ENCODE measurements at regions not wholly inside any gene's neighbourhood (a gene's known extent, or its start where the extent isn't known, plus 50 kb on each side); places are given as distances from the start of the nearest gene placed in this dataset.

GRCh38 chr4:89665662-89666061 is 171.3 kb downstream of the SNCA start:
- DNase-seq: no peak

GRCh38 chr4:89664521-89664920 is 172.4 kb downstream of the SNCA start:
- no peak for DNase-seq

- DNase-seq: no peak
These were observed 175.6 kb downstream of the SNCA start for GRCh38 chr4:89661173-89661899.

- no peak for DNase-seq
These were observed 176.4 kb downstream of the SNCA start for GRCh38 chr4:89660444-89661172.

GRCh38 chr4:89658701-89659024 is 178.3 kb downstream of the SNCA start:
- no peak for DNase-seq

- DNase-seq: peak in 1 of 2 donors; percentile 6
These were observed 178.8 kb downstream of the SNCA start for GRCh38 chr4:89657931-89658700.

- no peak for DNase-seq
These were observed 183.9 kb downstream of the SNCA start for GRCh38 chr4:89653012-89653411.

- DNase-seq: no peak
These were observed 191.5 kb downstream of the SNCA start for GRCh38 chr4:89645482-89645881.

- no peak for DNase-seq
These were observed 195.6 kb downstream of the SNCA start for GRCh38 chr4:89641367-89641687.

GRCh38 chr4:89640620-89641366 is 196.2 kb downstream of the SNCA start:
- no peak for DNase-seq

GRCh38 chr4:89639395-89639794 is 197.6 kb downstream of the SNCA start:
- no peak for DNase-seq

- no peak for DNase-seq
These were observed 211.2 kb downstream of the SNCA start for GRCh38 chr4:89625599-89626293.

GRCh38 chr4:89619206-89619962 is 217.6 kb downstream of the SNCA start:
- DNase-seq: no peak

- DNase-seq: no peak
These were observed 218.8 kb downstream of the SNCA start for GRCh38 chr4:89618151-89618550.

- no peak for DNase-seq
These were observed 219.6 kb downstream of the SNCA start for GRCh38 chr4:89617317-89617716.

- DNase-seq: no peak
These were observed 220.6 kb downstream of the SNCA start for GRCh38 chr4:89616382-89616781.

- no peak for DNase-seq
These were observed 221.9 kb downstream of the SNCA start for GRCh38 chr4:89615051-89615450.

- no peak for DNase-seq
These were observed 222.8 kb downstream of the SNCA start for GRCh38 chr4:89614155-89614554.

GRCh38 chr4:89610236-89610635 is 226.7 kb downstream of the SNCA start:
- DNase-seq: no peak

GRCh38 chr4:89609756-89610155 is 227.2 kb downstream of the SNCA start:
- no peak for DNase-seq

GRCh38 chr4:89604951-89605350 is 232.0 kb downstream of the SNCA start:
- no peak for DNase-seq

GRCh38 chr4:89599026-89599425 is 237.9 kb downstream of the SNCA start:
- DNase-seq: no peak
